Activated CD8-positive, alpha-beta memory T cell treated with anti-CD3 and anti-CD28 coated beads for 1 hour (primary cell): ENCODE measurements at regions not wholly inside any gene's neighbourhood (a gene's known extent, or its start where the extent isn't known, plus 50 kb on each side); places are given as distances from the start of the nearest gene placed in this dataset.
"Not testable (repeated sequence)": the region's sequence is repeated elsewhere in the genome, so short reads cannot be mapped to it uniquely, and the experiment has no call there.

Source experiments
- DNase-seq, 2 donors: peaks; one replicate each; pipeline ENCODE4 v3.0.0-alpha.2; 2020; ENCODE audit warnings: low read depth in 1 of 2; ENCODE audit errors: extremely low read depth in 1 of 2

GRCh38 chr2:238774980-238775509 lies 72.8 kb upstream of the TWIST2 start:
- DNase-seq = no peak

- no peak for DNase-seq
These were observed 72.3 kb upstream of the TWIST2 start for GRCh38 chr2:238775591-238775990.

GRCh38 chr2:238776003-238776760 lies 71.7 kb upstream of the TWIST2 start:
- no peak for DNase-seq

- DNase-seq = not testable (repeated sequence)
These were observed 71.2 kb upstream of the TWIST2 start for GRCh38 chr2:238776761-238777046.

GRCh38 chr2:238777369-238778067 lies 70.4 kb upstream of the TWIST2 start:
- no peak for DNase-seq

- peak in 1 of 2 donors; percentile 33 for DNase-seq
These were observed 63.0 kb upstream of the TWIST2 start for GRCh38 chr2:238784671-238785527.

- DNase-seq = no peak
These were observed 62.4 kb upstream of the TWIST2 start for GRCh38 chr2:238785528-238785860.

- no peak for DNase-seq
These were observed 61.5 kb upstream of the TWIST2 start for GRCh38 chr2:238786379-238786778.

GRCh38 chr2:238786792-238787490 lies 60.9 kb upstream of the TWIST2 start:
- DNase-seq = no peak

GRCh38 chr2:238787501-238787900 lies 60.4 kb upstream of the TWIST2 start:
- DNase-seq = no peak

GRCh38 chr2:238789317-238789806 lies 58.5 kb upstream of the TWIST2 start:
- DNase-seq = no peak

GRCh38 chr2:238790126-238790832 lies 57.6 kb upstream of the TWIST2 start:
- DNase-seq = no peak

- no peak for DNase-seq
These were observed 57.1 kb upstream of the TWIST2 start for GRCh38 chr2:238790833-238791230.

- no peak for DNase-seq
These were observed 56.5 kb upstream of the TWIST2 start for GRCh38 chr2:238791354-238791753.

GRCh38 chr2:238793306-238793705 lies 54.6 kb upstream of the TWIST2 start:
- DNase-seq = no peak

GRCh38 chr2:238793801-238794449 lies 54.0 kb upstream of the TWIST2 start:
- DNase-seq = no peak

- no peak for DNase-seq
These were observed 51.5 kb upstream of the TWIST2 start for GRCh38 chr2:238796223-238796885.

GRCh38 chr2:238797537-238797936 lies 50.3 kb upstream of the TWIST2 start:
- no peak for DNase-seq
